ENCODE measurements at regions not wholly inside any gene's neighbourhood (a gene's known extent, or its start where the extent isn't known, plus 50 kb on each side); places are given as distances from the start of the nearest gene placed in this dataset.

GRCh38 chr2:53477517-53477916, 290.1 kb upstream of the CHAC2 start:
- no peak for DNase-seq (ENCODE audit: insufficient read length, low spot score)
- no peak for TF ChIP-seq POU2F2 (IDR thresholded peaks at IDR 0.05; ENCODE audit: low read depth, low read length)
- no peak for TF ChIP-seq SPI1 (IDR thresholded peaks at IDR 0.05; ENCODE audit: low read depth, low read length)
- TF ChIP-seq PAX5 (IDR thresholded peaks at IDR 0.05; ENCODE audit: insufficient read depth, low read length, severe bottlenecking) = no peak
- TF ChIP-seq POLR2AphosphoS5 (IDR thresholded peaks at IDR 0.05; ENCODE audit: low read depth, low read length) = no peak
- TF ChIP-seq TAF1 (IDR thresholded peaks at IDR 0.05; ENCODE audit: low read depth, low read length) = no peak
- TF ChIP-seq POLR2A (IDR thresholded peaks at IDR 0.05; ENCODE audit: low read depth, low read length) = no peak
- FAIRE-seq = no peak

DNA sequence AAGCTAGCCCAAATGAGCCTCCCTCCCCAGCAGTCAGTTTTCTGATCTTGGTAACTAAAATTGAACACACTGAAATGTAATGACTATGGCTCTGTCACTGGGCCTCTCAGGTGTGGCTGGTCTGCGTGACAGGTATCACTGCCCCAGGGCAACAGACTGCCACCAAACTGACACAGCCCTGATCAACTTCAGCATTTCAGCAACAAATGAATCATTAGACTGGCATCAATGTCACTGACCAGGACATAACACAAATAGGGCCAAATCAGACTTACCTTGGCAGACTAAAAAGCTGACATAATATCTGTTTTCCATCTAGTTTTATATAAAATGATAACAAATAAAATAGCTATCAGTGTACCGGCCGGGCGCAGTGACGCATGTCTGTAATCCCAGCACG, 290.8 kb upstream of the CHAC2 start:
- DNase-seq (ENCODE audit: insufficient read length, low spot score) (no peak), FAIRE-seq (no peak)

DNA sequence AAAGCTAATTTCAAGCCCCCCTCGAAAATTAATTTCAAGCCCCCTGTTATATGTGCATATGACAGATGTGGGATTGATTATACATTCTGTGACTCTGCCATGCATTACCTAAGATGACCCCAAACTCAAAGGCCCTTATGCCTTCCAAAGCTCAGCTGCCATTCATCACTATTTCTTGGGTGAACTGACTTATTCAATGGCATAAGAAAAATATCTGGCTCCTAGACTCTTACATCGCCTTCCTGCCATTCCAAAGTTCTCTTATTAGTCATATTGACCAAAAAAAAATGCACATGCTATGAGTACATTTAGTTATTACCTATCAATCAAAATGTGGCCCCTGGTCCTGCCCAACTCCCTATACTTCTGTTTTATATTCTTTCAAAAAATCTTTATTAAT, 291.8 kb upstream of the CHAC2 start:
- no peak for FAIRE-seq
- TF ChIP-seq SPI1 (IDR thresholded peaks at IDR 0.05; ENCODE audit: low read depth, low read length) (no peak), TAF1 (IDR thresholded peaks at IDR 0.05; ENCODE audit: low read depth, low read length) (no peak), POLR2AphosphoS5 (IDR thresholded peaks at IDR 0.05; ENCODE audit: low read depth, low read length) (no peak), POLR2A (IDR thresholded peaks at IDR 0.05; ENCODE audit: low read depth, low read length) (no peak), PAX5 (IDR thresholded peaks at IDR 0.05; ENCODE audit: insufficient read depth, low read length, severe bottlenecking) (no peak), POU2F2 (IDR thresholded peaks at IDR 0.05; ENCODE audit: low read depth, low read length) (no peak)
- no peak for DNase-seq (ENCODE audit: insufficient read length, low spot score)

More for the DNA sequence above, 290.8 kb upstream of the CHAC2 start:
- TF ChIP-seq POLR2AphosphoS5 (IDR thresholded peaks at IDR 0.05; ENCODE audit: low read depth, low read length) = no peak
- no peak for TF ChIP-seq TAF1 (IDR thresholded peaks at IDR 0.05; ENCODE audit: low read depth, low read length)
- no peak for TF ChIP-seq POU2F2 (IDR thresholded peaks at IDR 0.05; ENCODE audit: low read depth, low read length)
- no peak for TF ChIP-seq POLR2A (IDR thresholded peaks at IDR 0.05; ENCODE audit: low read depth, low read length)
- no peak for TF ChIP-seq SPI1 (IDR thresholded peaks at IDR 0.05; ENCODE audit: low read depth, low read length)
- TF ChIP-seq PAX5 (IDR thresholded peaks at IDR 0.05; ENCODE audit: insufficient read depth, low read length, severe bottlenecking) = no peak

GRCh38 chr2:53475321-53475720, 292.3 kb upstream of the CHAC2 start:
- FAIRE-seq = no peak
- no peak for DNase-seq (ENCODE audit: insufficient read length, low spot score)
- TF ChIP-seq PAX5 (IDR thresholded peaks at IDR 0.05; ENCODE audit: insufficient read depth, low read length, severe bottlenecking) = no peak
- TF ChIP-seq POLR2A (IDR thresholded peaks at IDR 0.05; ENCODE audit: low read depth, low read length) = no peak
- TF ChIP-seq POLR2AphosphoS5 (IDR thresholded peaks at IDR 0.05; ENCODE audit: low read depth, low read length) = no peak
- TF ChIP-seq TAF1 (IDR thresholded peaks at IDR 0.05; ENCODE audit: low read depth, low read length) = no peak
- no peak for TF ChIP-seq SPI1 (IDR thresholded peaks at IDR 0.05; ENCODE audit: low read depth, low read length)
- no peak for TF ChIP-seq POU2F2 (IDR thresholded peaks at IDR 0.05; ENCODE audit: low read depth, low read length)

- FAIRE-seq (no peak), DNase-seq (ENCODE audit: insufficient read length, low spot score) (no peak)
- TF ChIP-seq POLR2A (IDR thresholded peaks at IDR 0.05; ENCODE audit: low read depth, low read length) = no peak
- no peak for TF ChIP-seq POLR2AphosphoS5 (IDR thresholded peaks at IDR 0.05; ENCODE audit: low read depth, low read length)
- TF ChIP-seq POU2F2 (IDR thresholded peaks at IDR 0.05; ENCODE audit: low read depth, low read length) = no peak
- TF ChIP-seq TAF1 (IDR thresholded peaks at IDR 0.05; ENCODE audit: low read depth, low read length) = no peak
- no peak for TF ChIP-seq SPI1 (IDR thresholded peaks at IDR 0.05; ENCODE audit: low read depth, low read length)
- TF ChIP-seq PAX5 (IDR thresholded peaks at IDR 0.05; ENCODE audit: insufficient read depth, low read length, severe bottlenecking) = no peak
These were observed 292.7 kb upstream of the CHAC2 start for GRCh38 chr2:53474914-53475313.

DNA sequence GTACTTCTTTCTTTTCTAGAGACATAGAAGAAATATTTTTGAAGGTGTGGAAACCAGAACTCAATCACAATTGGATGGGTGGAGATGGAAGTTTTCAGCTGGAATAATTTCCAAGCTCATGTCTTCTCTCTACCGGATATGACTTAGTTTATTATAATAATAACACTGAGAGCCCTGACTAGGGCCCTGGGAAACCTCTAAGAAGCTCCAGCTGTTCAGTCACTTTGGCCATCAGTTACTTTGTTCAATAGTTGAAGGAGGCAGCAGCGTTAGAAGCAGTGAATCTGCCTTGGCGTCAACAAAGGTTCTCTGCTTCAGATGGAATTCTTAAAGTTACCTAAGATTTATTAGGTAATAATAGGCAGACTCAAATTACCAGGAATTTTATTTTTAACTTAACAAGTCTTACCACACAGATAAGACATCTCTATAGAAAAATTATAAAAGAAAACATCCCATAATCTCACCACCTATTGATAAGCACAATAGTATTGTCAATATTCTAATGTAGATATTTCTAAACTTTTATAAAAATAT, 293.8 kb upstream of the CHAC2 start:
- FAIRE-seq (no peak), DNase-seq (ENCODE audit: insufficient read length, low spot score) (no peak)
- TF ChIP-seq SPI1 (IDR thresholded peaks at IDR 0.05; ENCODE audit: low read depth, low read length) (no peak), TAF1 (IDR thresholded peaks at IDR 0.05; ENCODE audit: low read depth, low read length) (no peak), POLR2AphosphoS5 (IDR thresholded peaks at IDR 0.05; ENCODE audit: low read depth, low read length) (no peak), POLR2A (IDR thresholded peaks at IDR 0.05; ENCODE audit: low read depth, low read length) (no peak), PAX5 (IDR thresholded peaks at IDR 0.05; ENCODE audit: insufficient read depth, low read length, severe bottlenecking) (no peak), POU2F2 (IDR thresholded peaks at IDR 0.05; ENCODE audit: low read depth, low read length) (no peak)

DNA sequence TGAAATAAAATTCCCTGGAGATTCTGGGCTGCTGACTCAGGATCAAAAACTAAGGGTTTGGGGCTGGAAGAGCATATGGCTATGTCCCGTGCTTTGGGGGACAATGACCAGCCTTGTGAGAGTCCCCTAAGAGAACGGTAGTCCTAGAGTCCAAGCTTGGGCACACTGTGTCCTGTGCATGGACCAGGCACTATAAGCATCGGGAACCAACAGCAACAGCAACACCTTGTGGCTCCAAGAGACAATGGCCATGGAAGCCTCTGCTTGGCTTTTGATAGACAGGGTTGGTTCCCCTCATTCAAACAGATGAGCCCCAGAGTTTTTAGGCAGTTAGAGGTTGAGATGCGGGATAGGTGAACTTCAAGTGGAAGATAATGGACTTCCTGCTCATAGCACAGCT, 294.4 kb upstream of the CHAC2 start:
- TF ChIP-seq TAF1 (IDR thresholded peaks at IDR 0.05; ENCODE audit: low read depth, low read length) (no peak), POLR2AphosphoS5 (IDR thresholded peaks at IDR 0.05; ENCODE audit: low read depth, low read length) (no peak), SPI1 (IDR thresholded peaks at IDR 0.05; ENCODE audit: low read depth, low read length) (no peak), POU2F2 (IDR thresholded peaks at IDR 0.05; ENCODE audit: low read depth, low read length) (no peak)
- DNase-seq (ENCODE audit: insufficient read length, low spot score) (no peak), FAIRE-seq (no peak)

DNA sequence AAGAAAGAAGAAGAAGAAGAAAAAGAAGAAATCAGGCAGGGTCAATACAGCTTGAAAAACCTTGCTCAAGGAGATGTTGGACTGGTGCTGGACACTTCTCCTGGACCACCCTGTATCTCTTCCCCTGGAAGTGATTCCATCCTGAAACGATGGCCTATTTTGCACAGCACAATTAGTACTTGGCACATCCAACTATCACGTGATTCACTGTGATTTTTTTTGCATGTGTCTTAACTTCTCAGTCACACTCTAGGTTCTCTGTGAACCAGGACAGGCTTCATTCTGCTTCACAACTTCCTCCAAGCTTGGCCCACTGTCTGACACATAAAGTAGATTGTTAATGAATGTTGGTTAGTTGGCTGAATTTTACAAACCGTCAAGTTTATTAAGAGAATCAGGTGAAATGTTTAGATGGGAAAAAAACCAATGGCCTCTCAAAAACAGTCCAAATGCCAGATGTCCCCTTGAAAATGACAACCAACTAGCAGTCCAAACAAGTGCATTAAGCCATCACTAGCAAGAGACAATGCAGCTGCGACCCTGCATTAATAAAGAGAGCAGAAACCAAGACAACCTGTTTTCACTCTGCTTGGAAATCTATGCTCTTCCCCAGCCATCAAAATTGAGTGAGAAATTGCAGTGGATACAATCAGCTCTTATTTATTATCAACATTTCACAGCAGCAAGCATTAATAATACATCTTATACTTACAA, 300.0 kb upstream of the CHAC2 start:
- FAIRE-seq (no peak), DNase-seq (ENCODE audit: insufficient read length, low spot score) (no peak)
- TF ChIP-seq POLR2AphosphoS5 (IDR thresholded peaks at IDR 0.05; ENCODE audit: low read depth, low read length) (no peak), PAX5 (IDR thresholded peaks at IDR 0.05; ENCODE audit: insufficient read depth, low read length, severe bottlenecking) (no peak), SPI1 (IDR thresholded peaks at IDR 0.05; ENCODE audit: low read depth, low read length) (no peak), POU2F2 (IDR thresholded peaks at IDR 0.05; ENCODE audit: low read depth, low read length) (no peak), TAF1 (IDR thresholded peaks at IDR 0.05; ENCODE audit: low read depth, low read length) (no peak), POLR2A (IDR thresholded peaks at IDR 0.05; ENCODE audit: low read depth, low read length) (no peak)

GRCh38 chr2:53463806-53464726, 303.5 kb upstream of the CHAC2 start:
- TF ChIP-seq POLR2A (IDR thresholded peaks at IDR 0.05; ENCODE audit: low read depth, low read length) (no peak), TAF1 (IDR thresholded peaks at IDR 0.05; ENCODE audit: low read depth, low read length) (no peak), SPI1 (IDR thresholded peaks at IDR 0.05; ENCODE audit: low read depth, low read length) (no peak)
- no peak for DNase-seq (ENCODE audit: insufficient read length, low spot score)
- no peak for FAIRE-seq

Data from GM12891 (cell line).